C4-2B (cell line): ENCODE measurements at regions not wholly inside any gene's neighbourhood (a gene's known extent, or its start where the extent isn't known, plus 50 kb on each side); places are given as distances from the start of the nearest gene placed in this dataset.

Source experiments
- ZFX ChIP-seq: fragments of 450-650 bp; IDR thresholded peaks from 2 replicates; pipeline ENCODE4 v1.6.1; 2017
- TF ChIP-seq, protein P1 (sequence below): fragments of 450-650 bp; conservative IDR thresholded peaks from 2 replicates; pipeline ENCODE4 v1.5.1; 2017; ENCODE audit warnings: mild to moderate bottlenecking

DNA sequence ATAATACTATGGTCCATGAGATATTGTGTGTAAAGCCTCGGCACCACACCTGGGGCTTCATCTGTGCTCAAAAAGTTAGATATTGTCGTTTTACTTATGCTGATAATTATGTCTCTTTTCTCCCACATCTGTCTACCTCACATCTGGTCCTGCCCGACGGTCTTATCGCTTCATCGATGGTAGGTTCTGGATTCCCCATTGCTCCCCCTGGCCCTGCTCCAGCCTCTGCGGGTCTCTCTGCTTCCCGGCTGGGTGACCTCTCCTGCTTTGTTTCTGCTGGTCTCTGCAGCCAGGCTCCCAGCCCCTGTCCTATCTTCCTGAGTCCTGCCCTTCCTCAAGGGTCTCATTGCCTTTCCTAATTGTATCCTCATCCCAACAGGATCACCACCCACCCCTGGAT, 294.2 kb downstream of the NDUFA10 start:
- TF ChIP-seq, protein P1, sequence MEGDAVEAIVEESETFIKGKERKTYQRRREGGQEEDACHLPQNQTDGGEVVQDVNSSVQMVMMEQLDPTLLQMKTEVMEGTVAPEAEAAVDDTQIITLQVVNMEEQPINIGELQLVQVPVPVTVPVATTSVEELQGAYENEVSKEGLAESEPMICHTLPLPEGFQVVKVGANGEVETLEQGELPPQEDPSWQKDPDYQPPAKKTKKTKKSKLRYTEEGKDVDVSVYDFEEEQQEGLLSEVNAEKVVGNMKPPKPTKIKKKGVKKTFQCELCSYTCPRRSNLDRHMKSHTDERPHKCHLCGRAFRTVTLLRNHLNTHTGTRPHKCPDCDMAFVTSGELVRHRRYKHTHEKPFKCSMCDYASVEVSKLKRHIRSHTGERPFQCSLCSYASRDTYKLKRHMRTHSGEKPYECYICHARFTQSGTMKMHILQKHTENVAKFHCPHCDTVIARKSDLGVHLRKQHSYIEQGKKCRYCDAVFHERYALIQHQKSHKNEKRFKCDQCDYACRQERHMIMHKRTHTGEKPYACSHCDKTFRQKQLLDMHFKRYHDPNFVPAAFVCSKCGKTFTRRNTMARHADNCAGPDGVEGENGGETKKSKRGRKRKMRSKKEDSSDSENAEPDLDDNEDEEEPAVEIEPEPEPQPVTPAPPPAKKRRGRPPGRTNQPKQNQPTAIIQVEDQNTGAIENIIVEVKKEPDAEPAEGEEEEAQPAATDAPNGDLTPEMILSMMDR, result no peak
- TF ChIP-seq ZFX, result no peak
